Transverse colon (tissue), 4 donors: ENCODE measurements at regions not wholly inside any gene's neighbourhood (a gene's known extent, or its start where the extent isn't known, plus 50 kb on each side); places are given as distances from the start of the nearest gene placed in this dataset.

ENCODE experiments used
- CTCF ChIP-seq, 5 experiments: fragments of 200-600 bp in 3 of 5; fragments of 450-650 bp in 2 of 5; sonication (generic) in 3 of 5; IDR thresholded peaks; 1 replicate in 2 of 5; 2 replicates in 3 of 5; pipeline ENCODE4 v1.5.1; 2016 to 2017; ENCODE audit warnings: antibody characterized with exemption in 5 of 5, inconsistent platforms in 3 of 5, mild to moderate bottlenecking in 2 of 5, moderate library complexity in 1 of 5
- POLR2AphosphoS5 ChIP-seq, 3 donors: sonication (generic); formaldehyde crosslinking; IDR thresholded peaks; one replicate each; pipeline ENCODE4 v1.6.1; 2016; ENCODE audit warnings: antibody characterized with exemption in 3 of 3

GRCh38 chr4:181264893-181265292, 978.3 kb upstream of the TENM3 start:
- TF ChIP-seq POLR2AphosphoS5 (IDR thresholded peaks at IDR 0.05): no peak
- no peak for TF ChIP-seq CTCF (IDR thresholded peaks at IDR 0.05)
